ENCODE measurements at regions not wholly inside any gene's neighbourhood (a gene's known extent, or its start where the extent isn't known, plus 50 kb on each side); places are given as distances from the start of the nearest gene placed in this dataset.

- no peak for TF ChIP-seq REST (IDR thresholded peaks at IDR 0.05; ENCODE audit: unreplicated experiment)
These were observed 408.0 kb upstream of the RGPD4 start (continued) for GRCh38 chr2:107418708-107419107.

- H3K79me2 ChIP-seq (replicated peaks; ENCODE audit: insufficient read depth) = no peaks in the 10 kb centered on the region
- H4K20me1 ChIP-seq (replicated peaks; ENCODE audit: insufficient read depth) = no peaks in the 10 kb centered on the region
- no peak overlapping the region for H2AFZ ChIP-seq
- no peak overlapping the region for H3K4me3 ChIP-seq
- Mint-ChIP-seq H3K4me3 (no peak overlapping the region), H3K27me3 (ENCODE audit: insufficient read depth, low read depth, poor library complexity) (peaks cover 2% of the 10 kb centered on the region), H3K4me1 (no peaks in the 10 kb centered on the region), H3K27ac (no peak overlapping the region), H3K9me3 (no peaks in the 10 kb centered on the region), H3K36me3 (ENCODE audit: low read depth) (no peaks in the 10 kb centered on the region)
- no peaks in the 10 kb centered on the region for H3K27me3 ChIP-seq (ENCODE audit: insufficient read depth)
- TF ChIP-seq ETS1 (IDR thresholded peaks at IDR 0.05) (no peak), ZNF462 (CRISPR knock-in tag; IDR thresholded peaks at IDR 0.05) (no peak), CTCF (conservative IDR thresholded peaks at IDR 0.05; ENCODE audit: low read depth in 2 of 2) (no peak), EZH2 (IDR thresholded peaks at IDR 0.05; ENCODE audit: low read depth, unreplicated experiment) (no peak), STAT1 (IDR thresholded peaks at IDR 0.05; ENCODE audit: unreplicated experiment) (no peak), NANOG (IDR thresholded peaks at IDR 0.05; ENCODE audit: borderline replicate concordance) (no peak)
- H3F3A ChIP-seq (replicated peaks; ENCODE audit: low read depth) = no peaks in the 10 kb centered on the region
- H3K27ac ChIP-seq (ENCODE audit: low read depth) = no peak overlapping the region
- no peak overlapping the region for H3K4me2 ChIP-seq
- no peaks in the 10 kb centered on the region for H3K4me1 ChIP-seq (ENCODE audit: insufficient read depth)
- no peaks in the 10 kb centered on the region for H3K36me3 ChIP-seq (ENCODE audit: insufficient read depth)
- DNase-seq (ENCODE audit: low spot score) = no peak
- no peak for ATAC-seq
- H3K9me2 ChIP-seq (ENCODE audit: insufficient read depth) = 0 out of 2 replicates have a peak, but pooled peaks cover 4% of the 10 kb centered on the region
These were observed 407.5 kb upstream of the RGPD4 start for GRCh38 chr2:107419191-107419590.
